CMK (cell line): ENCODE measurements at regions not wholly inside any gene's neighbourhood (a gene's known extent, or its start where the extent isn't known, plus 50 kb on each side); places are given as distances from the start of the nearest gene placed in this dataset.
"Not testable (repeated sequence)": the region's sequence is repeated elsewhere in the genome, so short reads cannot be mapped to it uniquely, and the experiment has no call there.

Experiments
- DNase-seq: peaks from one replicate; pipeline ENCODE4 v3.0.0-alpha.2; 2010; ENCODE audit warnings: low read depth

DNA sequence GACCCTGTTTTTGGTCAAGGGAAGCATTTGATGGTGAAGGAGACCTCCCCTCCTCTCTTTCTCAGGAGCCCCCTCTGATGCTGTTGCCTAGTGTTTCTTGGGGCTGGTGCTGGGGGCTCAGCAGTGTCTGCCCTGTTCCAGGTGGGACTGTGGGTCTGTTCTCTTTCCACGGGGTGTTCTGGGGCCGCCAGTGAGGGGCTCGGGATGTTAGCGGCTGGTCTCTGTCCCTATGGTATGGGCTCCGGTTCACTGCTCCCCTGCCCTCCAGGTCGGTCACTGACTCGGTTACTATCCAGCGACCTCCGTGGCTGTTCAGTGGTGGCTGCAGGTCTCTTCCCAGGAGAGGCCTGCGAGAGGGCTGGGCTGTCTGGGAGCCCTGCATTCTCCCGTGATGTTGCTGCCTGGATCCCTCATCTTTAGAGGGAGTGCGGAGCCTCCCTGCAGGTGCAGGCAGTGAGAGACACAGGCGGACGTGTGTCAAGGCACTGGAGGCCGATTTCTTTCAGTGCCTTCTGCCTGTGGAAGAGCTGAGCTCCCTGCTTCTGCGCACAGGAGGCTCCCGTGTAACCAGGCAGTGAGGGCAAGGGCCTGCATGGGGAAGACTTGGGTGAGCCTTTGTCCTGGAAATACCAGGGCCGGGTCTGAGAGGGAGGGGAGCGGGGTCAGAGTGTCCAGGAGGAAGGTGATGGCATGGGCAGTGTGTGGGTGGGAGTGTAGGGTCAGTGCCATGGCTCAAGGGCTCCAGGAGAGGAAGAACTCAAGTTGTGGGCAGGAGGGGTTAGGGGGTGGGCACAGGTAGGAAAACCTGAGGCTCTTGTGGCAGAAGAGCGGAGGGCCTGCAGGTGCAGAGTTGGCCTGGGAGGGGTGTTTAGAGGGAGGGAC lies 362.6 kb downstream of the TMEM121 start:
- DNase-seq = no peak

- peak; percentile 95 for DNase-seq
Measured at GRCh38 chr14:105889666-105890473, 363.5 kb downstream of the TMEM121 start.

DNA sequence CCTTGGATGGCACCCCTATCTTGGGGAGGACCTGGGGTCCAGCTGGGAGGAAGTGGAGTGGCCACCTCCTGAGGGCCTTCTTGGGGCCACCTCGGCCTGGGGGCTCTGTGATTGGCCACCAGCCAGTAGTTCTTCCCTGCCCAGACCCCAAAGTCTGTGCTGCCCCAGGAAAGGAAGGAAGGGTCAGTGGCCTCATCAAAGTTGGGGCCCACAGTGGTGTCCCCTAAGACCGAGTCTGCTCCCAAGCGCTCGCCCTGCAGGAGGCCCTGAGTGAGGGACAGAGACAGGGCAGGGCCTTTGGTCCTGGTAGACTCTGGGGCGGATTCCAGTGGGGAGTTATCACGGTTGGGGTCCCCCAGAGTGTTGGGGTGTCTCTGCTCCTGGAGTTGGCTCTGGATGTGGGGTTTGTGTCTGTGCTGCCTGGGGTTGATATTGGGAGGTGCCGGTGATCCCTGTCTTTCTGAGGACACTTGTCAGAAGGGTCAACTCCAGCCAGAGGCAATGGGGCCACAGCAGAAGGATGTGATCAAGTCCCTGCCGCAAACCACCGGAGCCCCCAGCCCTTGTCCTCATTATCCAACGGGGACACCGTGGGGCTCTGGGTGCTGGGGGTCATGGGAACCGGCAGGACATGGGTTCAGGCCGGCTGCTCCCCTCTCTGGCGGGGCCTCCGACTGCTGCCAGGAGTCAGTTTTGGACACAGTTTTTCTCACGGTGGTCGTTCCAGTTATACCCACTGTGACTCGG lies 364.3 kb downstream of the TMEM121 start:
- DNase-seq = no peak

- no peak for DNase-seq
Measured at GRCh38 chr14:105891221-105891602, 364.8 kb downstream of the TMEM121 start.

- no peak for DNase-seq
Measured at GRCh38 chr14:105891631-105892452, 365.5 kb downstream of the TMEM121 start.

DNA sequence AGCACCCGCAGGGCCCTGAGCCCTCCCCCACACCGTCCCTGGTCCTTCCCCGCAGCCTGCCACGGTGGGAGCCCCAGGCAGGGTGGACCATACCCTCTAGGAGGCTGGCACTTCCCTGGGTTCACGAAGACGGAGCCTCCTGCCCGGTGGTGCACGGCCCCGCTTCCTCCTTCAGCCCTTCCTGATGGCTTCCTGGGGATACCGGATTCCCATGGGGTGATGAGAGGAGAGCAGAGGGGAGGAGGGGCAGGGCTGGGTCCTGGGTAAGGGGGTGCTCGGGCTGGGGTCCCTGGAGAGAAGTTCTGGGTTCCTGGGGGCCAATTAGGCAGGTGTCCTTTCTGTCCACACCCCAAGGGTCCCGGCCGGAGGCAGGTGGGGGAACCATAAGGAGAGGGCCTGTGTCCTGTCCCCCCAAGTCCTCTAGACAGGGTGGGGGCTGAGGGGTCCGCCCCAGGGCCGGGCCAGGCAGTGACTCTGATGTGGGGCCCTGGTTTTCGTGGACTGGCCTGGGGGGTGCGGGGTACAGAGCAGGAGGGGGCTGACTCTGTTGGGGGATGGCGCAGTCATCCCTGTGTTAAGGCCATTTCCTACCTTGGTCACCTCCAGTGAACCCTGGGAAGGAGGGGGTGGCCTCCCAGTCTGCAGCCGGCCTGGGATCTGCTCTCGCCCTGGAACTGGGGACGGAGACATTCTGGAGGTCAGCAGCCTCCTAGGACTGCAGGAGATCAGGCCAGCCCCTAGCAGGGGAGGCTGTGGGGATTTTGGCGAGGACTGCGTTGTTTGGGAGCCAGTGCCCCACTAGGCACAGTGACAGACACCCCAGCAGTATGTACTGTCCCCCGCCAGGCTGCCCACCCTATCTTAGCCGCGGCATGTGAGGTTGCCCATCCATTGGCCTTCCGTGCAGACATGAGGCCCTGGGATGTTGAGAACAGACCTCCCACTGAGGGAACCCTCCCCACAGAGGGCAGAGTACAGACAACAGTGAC lies 366.4 kb downstream of the TMEM121 start:
- DNase-seq = not testable (repeated sequence)

- not testable (repeated sequence) for DNase-seq
Measured at GRCh38 chr14:105893686-105894085, 367.3 kb downstream of the TMEM121 start.

DNA sequence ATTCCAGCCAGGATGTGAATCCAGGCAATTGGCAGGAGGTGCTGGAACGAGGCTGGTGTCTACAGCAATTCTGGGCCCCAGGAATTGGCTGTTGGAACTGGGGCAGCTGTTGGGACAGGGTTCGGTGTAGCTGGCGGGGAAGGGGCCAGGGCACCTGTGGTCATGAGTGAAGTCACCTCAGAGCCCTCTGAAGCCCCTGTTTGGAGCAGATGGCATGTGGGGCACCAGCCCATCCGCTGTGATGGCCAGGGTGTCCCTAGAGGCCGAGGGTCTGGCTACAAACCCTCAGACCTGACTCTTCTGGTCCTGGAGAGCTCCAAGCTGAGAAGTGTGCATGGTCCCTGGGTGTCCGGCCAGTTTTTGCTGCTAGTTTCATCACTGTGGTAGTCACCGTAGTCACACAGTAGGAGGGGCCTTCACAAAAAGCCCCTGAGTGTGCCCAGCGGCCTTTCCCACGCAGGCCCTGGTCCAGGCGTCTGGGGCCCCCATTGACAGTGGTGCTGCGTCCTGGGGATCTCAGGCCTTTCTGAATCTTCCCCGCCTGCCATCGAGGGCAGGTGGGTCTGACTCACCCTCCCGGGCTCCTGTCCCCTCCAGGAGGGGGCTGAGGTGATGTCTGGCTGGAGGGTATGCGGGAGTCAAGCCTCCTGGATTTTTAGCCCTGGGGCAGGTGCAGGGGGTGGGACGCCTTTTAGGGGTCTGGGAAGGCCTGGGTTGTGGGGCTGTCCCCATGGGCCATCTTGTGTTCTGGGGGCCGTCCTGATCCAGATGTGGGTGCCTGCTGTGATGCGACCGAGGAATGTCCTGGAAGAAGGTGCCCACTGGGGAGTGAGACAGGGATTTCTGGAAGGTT lies 368.0 kb downstream of the TMEM121 start:
- DNase-seq = no peak

- DNase-seq = no peak
Measured at GRCh38 chr14:105894978-105895881, 368.8 kb downstream of the TMEM121 start.

- DNase-seq = not testable (repeated sequence)
Measured at GRCh38 chr14:105896206-105896605, 369.8 kb downstream of the TMEM121 start.

GRCh38 chr14:105896961-105897724 lies 370.8 kb downstream of the TMEM121 start:
- not testable (repeated sequence) for DNase-seq

DNA sequence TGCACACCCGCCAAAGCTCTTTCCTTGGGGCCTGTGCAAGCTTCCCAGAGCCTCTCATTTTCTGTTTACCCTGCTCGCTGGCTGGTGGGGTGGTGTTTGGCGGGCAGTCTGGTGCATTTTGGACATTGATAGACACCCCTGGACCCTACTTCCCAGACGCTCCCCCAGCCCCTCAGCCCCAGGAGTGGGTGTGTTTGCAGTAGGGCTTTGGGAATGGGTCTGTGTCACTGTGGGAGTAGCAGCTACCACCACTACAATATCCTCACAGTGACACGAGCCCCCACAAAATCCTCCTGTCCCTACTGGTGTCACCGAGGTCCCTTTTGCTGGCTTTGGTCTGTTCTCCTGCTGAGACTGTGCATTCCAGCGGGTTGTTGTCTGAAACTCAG lies 371.3 kb downstream of the TMEM121 start:
- DNase-seq = no peak

DNA sequence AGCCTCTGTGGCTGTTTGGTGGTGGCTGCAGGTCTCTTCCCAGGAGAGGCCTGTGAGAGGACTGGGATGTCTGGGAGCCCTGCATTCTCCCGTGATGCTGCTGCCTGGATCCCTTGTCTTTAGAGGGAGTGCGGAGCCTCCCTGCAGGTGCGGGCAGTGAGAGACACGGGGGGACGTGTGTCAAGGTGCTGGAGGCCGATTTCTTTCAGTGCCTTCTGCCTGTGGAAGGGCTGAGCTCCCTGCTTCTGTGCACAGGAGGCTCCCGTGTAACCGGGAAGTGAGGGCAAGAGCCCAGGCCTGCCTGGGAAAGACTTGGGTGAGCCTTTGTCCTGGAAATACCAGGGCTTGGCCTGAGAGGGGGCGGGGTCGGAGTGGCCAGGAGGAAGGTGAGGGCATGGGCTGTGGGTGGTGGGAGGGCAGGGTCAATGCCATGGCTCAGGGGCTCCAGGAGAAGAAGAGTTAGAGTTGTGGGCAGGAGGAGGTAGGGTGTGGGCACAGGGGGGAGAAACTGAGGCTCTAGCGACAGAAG lies 372.2 kb downstream of the TMEM121 start:
- no peak for DNase-seq

- DNase-seq = peak; percentile 80
Measured at GRCh38 chr14:105899071-105899641, 372.8 kb downstream of the TMEM121 start.

GRCh38 chr14:105899657-105900397 lies 373.4 kb downstream of the TMEM121 start:
- no peak for DNase-seq
